PC-9 (cell line): ENCODE measurements at regions not wholly inside any gene's neighbourhood (a gene's known extent, or its start where the extent isn't known, plus 50 kb on each side); places are given as distances from the start of the nearest gene placed in this dataset.

Experiments used
- EZH2 ChIP-seq: fragments of 200-600 bp; sonication (generic); IDR thresholded peaks from 2 replicates; pipeline ENCODE4 v1.8.0; 2017; ENCODE audit warnings: antibody characterized with exemption, low read depth
- TF ChIP-seq, protein P1 (sequence below): fragments of 200-600 bp; sonication (generic); conservative IDR thresholded peaks from 2 replicates; pipeline ENCODE4 v1.6.1; 2017; ENCODE audit warnings: mixed run types, antibody characterized with exemption, mild to moderate bottlenecking, moderate library complexity

GRCh38 chr7:16083931-16084330 lies 337.4 kb downstream of the CRPPA start:
- TF ChIP-seq, protein P1, sequence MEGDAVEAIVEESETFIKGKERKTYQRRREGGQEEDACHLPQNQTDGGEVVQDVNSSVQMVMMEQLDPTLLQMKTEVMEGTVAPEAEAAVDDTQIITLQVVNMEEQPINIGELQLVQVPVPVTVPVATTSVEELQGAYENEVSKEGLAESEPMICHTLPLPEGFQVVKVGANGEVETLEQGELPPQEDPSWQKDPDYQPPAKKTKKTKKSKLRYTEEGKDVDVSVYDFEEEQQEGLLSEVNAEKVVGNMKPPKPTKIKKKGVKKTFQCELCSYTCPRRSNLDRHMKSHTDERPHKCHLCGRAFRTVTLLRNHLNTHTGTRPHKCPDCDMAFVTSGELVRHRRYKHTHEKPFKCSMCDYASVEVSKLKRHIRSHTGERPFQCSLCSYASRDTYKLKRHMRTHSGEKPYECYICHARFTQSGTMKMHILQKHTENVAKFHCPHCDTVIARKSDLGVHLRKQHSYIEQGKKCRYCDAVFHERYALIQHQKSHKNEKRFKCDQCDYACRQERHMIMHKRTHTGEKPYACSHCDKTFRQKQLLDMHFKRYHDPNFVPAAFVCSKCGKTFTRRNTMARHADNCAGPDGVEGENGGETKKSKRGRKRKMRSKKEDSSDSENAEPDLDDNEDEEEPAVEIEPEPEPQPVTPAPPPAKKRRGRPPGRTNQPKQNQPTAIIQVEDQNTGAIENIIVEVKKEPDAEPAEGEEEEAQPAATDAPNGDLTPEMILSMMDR: no peak
- no peak for TF ChIP-seq EZH2
